B cell (primary cell): ENCODE measurements at regions not wholly inside any gene's neighbourhood (a gene's known extent, or its start where the extent isn't known, plus 50 kb on each side); places are given as distances from the start of the nearest gene placed in this dataset.

Experiments used
- ATAC-seq: fragments of 200-7000 bp; cut with Tn5 transposase; one replicate; pipeline ENCODE4 v1.10.0; 2021; ENCODE audit warnings: low read depth, mild to moderate bottlenecking, moderate number of reproducible peaks, moderate library complexity
- CTCF ChIA-PET: fragments of 350-600 bp; sonication (Branson Sonifier 250); formaldehyde crosslinking; loops from one replicate; lab custom pipeline; 2021; ENCODE audit warnings: antibody characterized with exemption, inconsistent platforms; lab: Charles Lee
- POLR2A ChIA-PET: fragments of 350-600 bp; sonication (Branson Sonifier 250); formaldehyde crosslinking; loops from one replicate; lab custom pipeline; 2021; ENCODE audit warnings: antibody characterized with exemption; lab: Charles Lee
- DNase-seq: peaks from one replicate; pipeline ENCODE4 v3.0.0; 2013
- H2AFZ ChIP-seq: 2 replicates; pipeline ENCODE4 v1.6.1; 2012; ENCODE audit warnings: mild to moderate bottlenecking, low read depth, low read length; ENCODE audit not compliant: insufficient read depth, poor library complexity, severe bottlenecking
- H3K27ac ChIP-seq, 2 donors: 1 replicate in 1 of 2; 2 replicates in 1 of 2; pipeline ENCODE4 v1.5.1; 2012 to 2013; ENCODE audit warnings: low read length in 2 of 2, mild to moderate bottlenecking in 2 of 2, moderate library complexity in 1 of 2
- H3K27me3 ChIP-seq, 4 experiments: fragments of 200-600 bp in 1 of 4; sonication (generic) in 1 of 4; replicated peaks in 1 of 4; 1 replicate in 2 of 4; 2 replicates in 2 of 4; pipeline versions ENCODE4 v1.6.1 to v1.7.0; 2013 to 2016; ENCODE audit warnings: low read length in 3 of 4, mild to moderate bottlenecking in 2 of 4, mixed read lengths in 1 of 4, moderate library complexity in 1 of 4; ENCODE audit not compliant: insufficient read depth in 4 of 4, control insufficient read depth in 3 of 4; ENCODE audit errors: control extremely low read depth in 1 of 4
- H3K36me3 ChIP-seq, 2 experiments: replicated peaks in 1 of 2; 1 replicate in 1 of 2; 2 replicates in 1 of 2; pipeline versions ENCODE4 v1.6.1 to v1.7.1; 2013; ENCODE audit warnings: low read length in 1 of 2; ENCODE audit not compliant: insufficient read depth in 2 of 2, control insufficient read depth in 1 of 2; ENCODE audit errors: control extremely low read depth in 1 of 2, extremely low read depth in 1 of 2
- H3K4me1 ChIP-seq, 2 donors: fragments of 200-600 bp in 1 of 2; sonication (generic) in 1 of 2; 1 replicate in 1 of 2; 2 replicates in 1 of 2; pipeline versions ENCODE4 v1.5.1 to v1.6.1; 2013 to 2017; ENCODE audit warnings: low read length in 2 of 2; ENCODE audit not compliant: control insufficient read depth in 2 of 2, insufficient read depth in 2 of 2
- H3K4me2 ChIP-seq: replicated peaks from 2 replicates; pipeline ENCODE3; 2012; ENCODE audit warnings: mild to moderate bottlenecking, low read depth, low read length; ENCODE audit not compliant: poor library complexity, severe bottlenecking
- H3K4me3 ChIP-seq, 5 experiments: fragments of 200-600 bp in 1 of 5; sonication (generic) in 1 of 5; 1 replicate in 3 of 5; 2 replicates in 2 of 5; pipeline versions ENCODE4 v1.5.1 to v1.7.0; 2011 to 2016; ENCODE audit warnings: low read length in 4 of 5, mild to moderate bottlenecking in 4 of 5, low read depth in 2 of 5, control low read depth in 1 of 5, moderate library complexity in 1 of 5; ENCODE audit not compliant: insufficient read depth in 1 of 5; ENCODE audit errors: control extremely low read depth in 1 of 5, extremely low read depth in 1 of 5
- H3K79me2 ChIP-seq: fragments of 200-600 bp; sonication (generic); one replicate; pipeline ENCODE4 v1.6.0; 2016; ENCODE audit warnings: low read length; ENCODE audit not compliant: control insufficient read depth, insufficient read depth
- H3K9ac ChIP-seq: fragments of 200-600 bp; sonication (generic); 2 replicates; pipeline ENCODE4 v1.6.1; 2017; ENCODE audit warnings: mild to moderate bottlenecking, low read length, moderate library complexity
- H3K9me3 ChIP-seq, 3 donors: one replicate each; pipeline versions ENCODE4 v1.6.1 to v1.7.1; 2013; ENCODE audit warnings: low read length in 2 of 3; ENCODE audit not compliant: control insufficient read depth in 2 of 3, insufficient read depth in 1 of 3; ENCODE audit errors: control extremely low read depth in 1 of 3
- H4K20me1 ChIP-seq: 2 replicates; pipeline ENCODE4 v1.6.0; 2012; ENCODE audit warnings: mild to moderate bottlenecking, low read length; ENCODE audit not compliant: insufficient read depth, control insufficient read depth, poor library complexity, severe bottlenecking
- H3K27ac Mint-ChIP-seq: one replicate; pipeline ENCODE4 v1.8.0; 2021; ENCODE audit warnings: mixed read lengths
- H3K27me3 Mint-ChIP-seq: one replicate; pipeline ENCODE4 v1.8.0; 2021; ENCODE audit warnings: mixed read lengths
- H3K4me1 Mint-ChIP-seq: one replicate; pipeline ENCODE4 v1.8.0; 2021; ENCODE audit warnings: mixed read lengths
- H3K4me3 Mint-ChIP-seq: one replicate; pipeline ENCODE4 v1.8.0; 2021; ENCODE audit warnings: mixed read lengths
- H3K9me3 Mint-ChIP-seq: one replicate; pipeline ENCODE4 v1.8.0; 2022; ENCODE audit warnings: mixed read lengths; ENCODE audit not compliant: insufficient read depth
- EZH2 ChIP-seq: IDR thresholded peaks from 2 replicates; pipeline ENCODE4 v1.6.1; 2012; ENCODE audit warnings: borderline replicate concordance, low read depth, mild to moderate bottlenecking, moderate library complexity, low read length; ENCODE audit not compliant: insufficient read depth, poor library complexity, severe bottlenecking
- WGBS: methylation state at CpG from one replicate; pipeline ENCODE4 v1.1.5; 2013; ENCODE audit warnings: missing lambda C conversion rate; ENCODE audit not compliant: insufficient coverage; 5-methylcytosine and 5-hydroxymethylcytosine counted together
- intact Hi-C: fragments of 100-400 bp; cut with micrococcal nuclease; formaldehyde crosslinking; loops from one replicate; pipeline ENCODE4 v1.10.0; 2022
- TF ChIP-seq, protein P1 (sequence below): fragments of 200-600 bp; IDR thresholded peaks from one replicate; pipeline ENCODE4 v1.8.0; 2022; ENCODE audit warnings: antibody characterized with exemption, mild to moderate bottlenecking

DNA sequence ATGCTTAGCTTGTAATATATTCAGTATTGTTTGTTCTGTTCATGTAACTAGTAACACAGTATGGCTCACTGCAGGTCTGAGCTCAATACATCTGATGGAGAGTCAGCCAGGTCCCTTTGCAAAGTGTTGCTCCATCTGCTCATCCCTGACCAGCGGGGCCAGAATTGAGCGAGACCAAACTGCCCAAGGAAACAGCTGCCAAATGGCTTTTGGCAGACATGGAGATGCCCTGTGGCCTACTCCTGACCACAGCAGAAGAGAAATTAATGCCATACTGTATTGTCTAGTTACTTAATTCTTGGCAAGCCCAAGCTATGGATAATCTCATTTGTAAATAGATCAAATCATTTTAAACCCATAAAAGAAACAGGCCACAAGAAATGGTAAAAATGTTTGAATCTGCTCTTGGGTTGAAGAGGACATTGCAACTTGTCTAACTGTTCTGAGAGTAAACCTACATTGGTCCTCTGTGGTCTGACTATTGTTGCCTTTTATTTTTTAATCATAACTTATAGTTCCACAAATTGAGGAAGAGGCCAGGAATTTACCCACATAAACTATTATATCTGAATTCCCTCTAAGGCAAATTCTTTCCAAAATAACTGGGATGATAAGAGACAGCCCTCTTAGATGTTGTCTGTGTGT, 209.5 kb downstream of the EBLN2 start:
- ChIA-PET CTCF (no interaction called here), POLR2A (no interaction called here)
- no peak overlapping the region for H3K4me3 ChIP-seq
- H3K9ac ChIP-seq: no peak overlapping the region
- H3K27me3 Mint-ChIP-seq: no peaks in the 10 kb centered on the region
- H3K27me3 ChIP-seq: no peaks in the 10 kb centered on the region
- TF ChIP-seq, protein P1, sequence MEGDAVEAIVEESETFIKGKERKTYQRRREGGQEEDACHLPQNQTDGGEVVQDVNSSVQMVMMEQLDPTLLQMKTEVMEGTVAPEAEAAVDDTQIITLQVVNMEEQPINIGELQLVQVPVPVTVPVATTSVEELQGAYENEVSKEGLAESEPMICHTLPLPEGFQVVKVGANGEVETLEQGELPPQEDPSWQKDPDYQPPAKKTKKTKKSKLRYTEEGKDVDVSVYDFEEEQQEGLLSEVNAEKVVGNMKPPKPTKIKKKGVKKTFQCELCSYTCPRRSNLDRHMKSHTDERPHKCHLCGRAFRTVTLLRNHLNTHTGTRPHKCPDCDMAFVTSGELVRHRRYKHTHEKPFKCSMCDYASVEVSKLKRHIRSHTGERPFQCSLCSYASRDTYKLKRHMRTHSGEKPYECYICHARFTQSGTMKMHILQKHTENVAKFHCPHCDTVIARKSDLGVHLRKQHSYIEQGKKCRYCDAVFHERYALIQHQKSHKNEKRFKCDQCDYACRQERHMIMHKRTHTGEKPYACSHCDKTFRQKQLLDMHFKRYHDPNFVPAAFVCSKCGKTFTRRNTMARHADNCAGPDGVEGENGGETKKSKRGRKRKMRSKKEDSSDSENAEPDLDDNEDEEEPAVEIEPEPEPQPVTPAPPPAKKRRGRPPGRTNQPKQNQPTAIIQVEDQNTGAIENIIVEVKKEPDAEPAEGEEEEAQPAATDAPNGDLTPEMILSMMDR: no peak
- TF ChIP-seq EZH2: no peak
- H3K79me2 ChIP-seq: no peaks in the 10 kb centered on the region
- H3K9me3 ChIP-seq: no peaks in the 10 kb centered on the region
- no peaks in the 10 kb centered on the region for H3K4me1 Mint-ChIP-seq
- H3K27ac ChIP-seq: no peak overlapping the region
- H3K4me3 Mint-ChIP-seq: no peak overlapping the region
- no peak overlapping the region for H3K27ac Mint-ChIP-seq
- no peaks in the 10 kb centered on the region for H4K20me1 ChIP-seq
- peaks cover 8% of the 10 kb centered on the region for H3K9me3 Mint-ChIP-seq
- DNase-seq (no peak), ATAC-seq (no peak)
- 93% methylated on average over 2 of the region's 2 CpGs for whole genome bisulfite sequencing
- intact Hi-C loops: no loop called here
- H3K4me1 ChIP-seq: no peaks in the 10 kb centered on the region
- no peaks in the 10 kb centered on the region for H3K36me3 ChIP-seq
- no peak overlapping the region for H2AFZ ChIP-seq
- H3K4me2 ChIP-seq: no peak overlapping the region

DNA sequence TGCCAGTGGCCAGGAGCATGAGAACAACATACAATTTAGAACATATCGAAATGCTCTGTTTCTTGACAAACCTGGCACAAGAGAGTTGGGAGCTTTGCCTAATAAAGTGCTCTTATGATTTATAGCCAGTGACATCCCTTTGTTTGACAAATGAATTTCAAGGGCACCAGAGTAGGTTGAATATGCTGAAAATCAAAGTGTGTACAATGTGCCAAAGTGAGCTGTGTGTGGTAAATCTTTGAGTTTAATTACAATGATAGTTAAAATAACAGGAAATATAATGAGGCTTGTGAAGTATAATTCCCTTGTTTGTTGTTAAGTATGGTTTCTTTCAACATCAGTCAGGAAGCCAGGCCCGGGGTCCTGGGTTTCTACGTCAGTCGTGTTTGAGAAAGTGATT, 211.9 kb downstream of the EBLN2 start:
- Mint-ChIP-seq H3K9me3 (no peaks in the 10 kb centered on the region), H3K4me3 (no peak overlapping the region), H3K4me1 (no peaks in the 10 kb centered on the region), H3K27me3 (no peaks in the 10 kb centered on the region), H3K27ac (no peak overlapping the region)
- Histone ChIP-seq H3K9me3 (no peaks in the 10 kb centered on the region), H3K4me1 (no peaks in the 10 kb centered on the region), H4K20me1 (no peaks in the 10 kb centered on the region), H2AFZ (no peak overlapping the region), H3K27me3 (no peaks in the 10 kb centered on the region), H3K9ac (no peak overlapping the region), H3K4me2 (no peak overlapping the region), H3K36me3 (no peaks in the 10 kb centered on the region), H3K27ac (no peak overlapping the region), H3K79me2 (no peaks in the 10 kb centered on the region), H3K4me3 (no peak overlapping the region)
- intact Hi-C loops: no loop called here
- ChIA-PET POLR2A (no interaction called here), CTCF (no interaction called here)
- WGBS: 100% methylated on average over 2 of the region's 4 CpGs
- DNase-seq (no peak), ATAC-seq (no peak)
- TF ChIP-seq EZH2: no peak
- TF ChIP-seq, protein P1: no peak
